Peyer's patch (tissue), 4 donors: ENCODE measurements at regions not wholly inside any gene's neighbourhood (a gene's known extent, or its start where the extent isn't known, plus 50 kb on each side); places are given as distances from the start of the nearest gene placed in this dataset.

Experiments used
- POLR2A ChIP-seq, 2 donors: fragments of 450-650 bp; IDR thresholded peaks; one replicate each; pipeline ENCODE4 v1.5.1; 2017; ENCODE audit warnings: antibody characterized with exemption in 2 of 2, mild to moderate bottlenecking in 2 of 2, moderate library complexity in 2 of 2
- TF ChIP-seq, protein P1 (sequence below), 6 experiments: fragments of 450-650 bp in 4 of 6; fragments of 200-600 bp in 2 of 6; sonication (generic) in 1 of 6; IDR thresholded peaks; one replicate each; pipeline ENCODE4 v1.5.1; 2017 to 2019; ENCODE audit warnings: antibody characterized with exemption in 6 of 6, mild to moderate bottlenecking in 3 of 6, moderate library complexity in 1 of 6

DNA sequence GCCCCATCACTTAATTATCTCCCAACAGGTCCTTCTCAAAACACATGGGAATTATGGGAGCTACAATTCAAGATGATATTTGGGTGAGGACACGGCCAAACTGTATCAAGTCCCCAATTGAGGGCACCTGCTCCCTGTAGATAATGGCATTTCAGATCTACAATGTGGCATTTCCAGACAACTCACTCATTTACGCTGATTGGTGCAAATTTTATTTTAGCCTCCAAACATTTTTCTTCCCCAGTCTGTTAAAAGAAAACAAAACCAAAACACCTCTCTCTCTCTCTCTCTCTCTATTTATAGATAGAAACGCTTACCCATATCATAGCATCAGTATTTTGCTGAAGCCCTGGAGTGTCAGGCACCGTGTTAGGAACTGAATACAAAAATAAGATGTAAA, 148.7 kb upstream of the KLF6 start:
- TF ChIP-seq, protein P1, sequence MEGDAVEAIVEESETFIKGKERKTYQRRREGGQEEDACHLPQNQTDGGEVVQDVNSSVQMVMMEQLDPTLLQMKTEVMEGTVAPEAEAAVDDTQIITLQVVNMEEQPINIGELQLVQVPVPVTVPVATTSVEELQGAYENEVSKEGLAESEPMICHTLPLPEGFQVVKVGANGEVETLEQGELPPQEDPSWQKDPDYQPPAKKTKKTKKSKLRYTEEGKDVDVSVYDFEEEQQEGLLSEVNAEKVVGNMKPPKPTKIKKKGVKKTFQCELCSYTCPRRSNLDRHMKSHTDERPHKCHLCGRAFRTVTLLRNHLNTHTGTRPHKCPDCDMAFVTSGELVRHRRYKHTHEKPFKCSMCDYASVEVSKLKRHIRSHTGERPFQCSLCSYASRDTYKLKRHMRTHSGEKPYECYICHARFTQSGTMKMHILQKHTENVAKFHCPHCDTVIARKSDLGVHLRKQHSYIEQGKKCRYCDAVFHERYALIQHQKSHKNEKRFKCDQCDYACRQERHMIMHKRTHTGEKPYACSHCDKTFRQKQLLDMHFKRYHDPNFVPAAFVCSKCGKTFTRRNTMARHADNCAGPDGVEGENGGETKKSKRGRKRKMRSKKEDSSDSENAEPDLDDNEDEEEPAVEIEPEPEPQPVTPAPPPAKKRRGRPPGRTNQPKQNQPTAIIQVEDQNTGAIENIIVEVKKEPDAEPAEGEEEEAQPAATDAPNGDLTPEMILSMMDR (IDR thresholded peaks at IDR 0.05), result no peak
- no peak for TF ChIP-seq POLR2A (IDR thresholded peaks at IDR 0.05)
